ENCODE measurements at regions not wholly inside any gene's neighbourhood (a gene's known extent, or its start where the extent isn't known, plus 50 kb on each side); places are given as distances from the start of the nearest gene placed in this dataset.

DNA sequence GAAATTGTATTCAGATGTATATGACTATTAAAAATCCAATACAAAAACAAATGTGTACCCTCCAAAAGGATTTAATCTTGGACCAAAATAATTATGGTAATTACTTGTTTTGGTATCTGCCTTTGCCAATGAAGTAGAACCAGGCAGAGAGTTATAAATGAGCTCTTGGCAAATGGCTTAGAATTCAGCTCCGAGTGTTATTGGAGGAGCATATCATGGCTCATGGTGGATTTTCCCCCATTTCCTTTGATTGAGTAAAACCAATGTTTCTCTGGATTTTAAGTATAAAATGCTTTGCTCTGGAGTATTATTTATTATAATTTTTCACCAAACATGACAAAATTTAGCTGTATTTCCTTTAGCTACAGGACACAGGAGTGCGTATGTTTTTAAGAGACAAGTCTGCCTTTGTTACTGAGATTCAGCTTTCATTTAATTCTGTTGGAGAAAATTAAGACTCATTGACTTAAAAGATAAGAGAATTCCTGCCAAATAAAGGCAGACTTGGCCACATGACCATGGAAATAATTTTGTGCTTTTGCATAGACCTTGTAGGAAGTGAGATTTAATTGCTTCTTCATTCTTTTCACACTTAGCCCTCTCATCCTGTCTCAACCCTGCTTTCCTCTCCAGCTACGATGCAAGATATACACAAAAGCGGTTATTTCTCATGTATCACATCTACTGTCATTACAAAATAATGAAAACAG, 281.0 kb upstream of the SOX11 start:
- no peak for DNase-seq (ENCODE audit: low read depth, low spot score)
- Mint-ChIP-seq H3K36me3 (ENCODE audit: low read depth) (no peaks in the 10 kb centered on the region), H3K9me3 (no peaks in the 10 kb centered on the region), H3K27ac (ENCODE audit: unreplicated experiment) (peak overlapping the region; percentile 93), H3K4me1 (peaks cover 27% of the 10 kb centered on the region), H3K27me3 (ENCODE audit: low read depth) (no peaks in the 10 kb centered on the region), H3K4me3 (peak overlapping the region; percentile 42)
- TF ChIP-seq, protein P1, sequence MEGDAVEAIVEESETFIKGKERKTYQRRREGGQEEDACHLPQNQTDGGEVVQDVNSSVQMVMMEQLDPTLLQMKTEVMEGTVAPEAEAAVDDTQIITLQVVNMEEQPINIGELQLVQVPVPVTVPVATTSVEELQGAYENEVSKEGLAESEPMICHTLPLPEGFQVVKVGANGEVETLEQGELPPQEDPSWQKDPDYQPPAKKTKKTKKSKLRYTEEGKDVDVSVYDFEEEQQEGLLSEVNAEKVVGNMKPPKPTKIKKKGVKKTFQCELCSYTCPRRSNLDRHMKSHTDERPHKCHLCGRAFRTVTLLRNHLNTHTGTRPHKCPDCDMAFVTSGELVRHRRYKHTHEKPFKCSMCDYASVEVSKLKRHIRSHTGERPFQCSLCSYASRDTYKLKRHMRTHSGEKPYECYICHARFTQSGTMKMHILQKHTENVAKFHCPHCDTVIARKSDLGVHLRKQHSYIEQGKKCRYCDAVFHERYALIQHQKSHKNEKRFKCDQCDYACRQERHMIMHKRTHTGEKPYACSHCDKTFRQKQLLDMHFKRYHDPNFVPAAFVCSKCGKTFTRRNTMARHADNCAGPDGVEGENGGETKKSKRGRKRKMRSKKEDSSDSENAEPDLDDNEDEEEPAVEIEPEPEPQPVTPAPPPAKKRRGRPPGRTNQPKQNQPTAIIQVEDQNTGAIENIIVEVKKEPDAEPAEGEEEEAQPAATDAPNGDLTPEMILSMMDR (conservative IDR thresholded peaks at IDR 0.05): no peak

DNA sequence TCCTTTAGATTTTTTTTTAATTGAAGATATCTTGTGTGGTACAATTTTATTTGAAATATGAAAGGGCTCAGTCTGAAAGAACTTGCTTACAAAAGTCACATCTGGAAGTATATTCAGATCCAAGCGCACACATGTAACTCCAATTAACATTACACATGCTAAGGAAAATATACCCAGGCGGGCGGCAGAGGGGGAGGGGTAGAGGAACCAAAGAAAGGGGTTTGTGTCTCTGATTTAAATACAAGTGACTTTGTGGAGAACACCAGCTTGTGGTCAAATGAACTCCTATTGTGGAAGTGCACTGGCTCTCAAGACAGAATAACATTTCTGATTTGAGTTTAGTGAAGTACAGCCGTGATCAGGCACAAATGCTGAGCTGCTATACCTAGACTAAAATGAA, 280.2 kb upstream of the SOX11 start:
- no peaks in the 10 kb centered on the region for H3K9me3 Mint-ChIP-seq
- no peaks in the 10 kb centered on the region for H3K27me3 Mint-ChIP-seq (ENCODE audit: low read depth)
- peak overlapping the region; percentile 91 for H3K27ac Mint-ChIP-seq (ENCODE audit: unreplicated experiment)

DNA sequence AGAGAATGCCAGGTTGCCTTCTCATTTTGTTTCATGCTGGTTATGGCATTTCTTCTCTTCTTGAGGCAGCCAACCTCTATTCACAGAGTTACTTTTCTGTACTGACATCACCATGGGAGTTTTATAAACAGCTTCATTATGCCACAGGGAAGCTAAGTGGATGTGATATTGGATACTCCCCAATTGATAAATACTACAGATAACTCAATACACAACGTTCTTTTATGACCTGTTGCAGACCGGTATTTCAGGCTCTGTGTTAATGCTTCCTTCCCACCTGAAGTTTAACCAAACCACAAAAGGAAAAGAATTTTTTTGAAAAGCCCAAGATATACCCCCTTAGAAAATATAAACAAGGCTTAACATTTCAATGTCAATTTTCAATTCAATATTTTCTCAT, 258.3 kb upstream of the SOX11 start:
- Mint-ChIP-seq H3K9me3 (no peaks in the 10 kb centered on the region), H3K36me3 (ENCODE audit: low read depth) (no peaks in the 10 kb centered on the region), H3K27me3 (ENCODE audit: low read depth) (no peaks in the 10 kb centered on the region), H3K4me3 (no peak overlapping the region), H3K4me1 (no peaks in the 10 kb centered on the region), H3K27ac (ENCODE audit: unreplicated experiment) (no peak overlapping the region)
- TF ChIP-seq, protein P1 (conservative IDR thresholded peaks at IDR 0.05): no peak
- no peak for DNase-seq (ENCODE audit: low read depth, low spot score)

More for the DNA sequence above, 280.2 kb upstream of the SOX11 start:
- H3K36me3 Mint-ChIP-seq (ENCODE audit: low read depth): peaks cover 2% of the 10 kb centered on the region
- peaks cover 27% of the 10 kb centered on the region for H3K4me1 Mint-ChIP-seq
- TF ChIP-seq, protein P1 (conservative IDR thresholded peaks at IDR 0.05): no peak
- peak; percentile 29 for DNase-seq (ENCODE audit: low read depth, low spot score)
- peak overlapping the region; percentile 42 for H3K4me3 Mint-ChIP-seq

DNA sequence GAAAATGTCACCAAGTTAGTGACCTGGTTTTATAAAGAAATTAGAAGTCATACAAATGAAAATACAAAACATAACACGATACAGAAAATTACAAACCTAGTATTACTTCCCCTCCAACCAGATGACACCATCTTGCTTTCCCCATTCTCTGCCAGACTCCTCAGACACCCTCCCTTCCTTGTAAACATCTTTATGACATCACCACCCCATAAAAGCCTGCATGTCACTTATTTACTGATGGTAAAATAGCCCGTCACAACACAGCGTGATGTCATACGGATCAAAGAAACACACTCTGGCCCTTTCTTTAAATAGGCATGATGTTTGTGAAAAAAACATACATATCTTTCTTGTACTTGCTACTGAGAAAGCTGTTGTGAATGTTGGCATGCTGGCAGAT, 254.8 kb upstream of the SOX11 start:
- Mint-ChIP-seq H3K27me3 (ENCODE audit: low read depth) (no peaks in the 10 kb centered on the region), H3K36me3 (ENCODE audit: low read depth) (no peaks in the 10 kb centered on the region), H3K9me3 (peaks cover 3% of the 10 kb centered on the region), H3K4me1 (no peaks in the 10 kb centered on the region), H3K27ac (ENCODE audit: unreplicated experiment) (no peak overlapping the region), H3K4me3 (no peak overlapping the region)
- TF ChIP-seq, protein P1 (conservative IDR thresholded peaks at IDR 0.05): no peak
- DNase-seq (ENCODE audit: low read depth, low spot score): no peak

DNA sequence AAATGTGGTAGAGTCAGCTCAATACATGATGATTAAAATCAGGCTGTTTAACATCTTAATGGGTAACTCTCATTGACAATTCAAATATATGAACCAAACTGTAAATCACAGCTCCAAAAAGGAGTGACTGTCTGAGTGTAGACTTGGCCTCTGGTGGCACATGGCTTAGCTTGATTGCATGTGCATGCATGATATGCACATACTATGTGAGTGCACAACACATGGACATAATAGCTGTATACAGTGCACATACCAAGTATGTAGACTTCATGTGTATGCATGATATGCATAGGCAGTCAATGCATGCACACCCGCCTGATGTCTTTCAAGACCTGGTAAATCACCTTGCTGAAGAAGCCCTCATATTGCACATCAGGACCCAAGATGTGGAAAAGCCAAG, 252.0 kb upstream of the SOX11 start:
- Mint-ChIP-seq H3K9me3 (peaks cover 12% of the 10 kb centered on the region), H3K27ac (ENCODE audit: unreplicated experiment) (no peak overlapping the region), H3K27me3 (ENCODE audit: low read depth) (no peaks in the 10 kb centered on the region), H3K36me3 (ENCODE audit: low read depth) (no peaks in the 10 kb centered on the region), H3K4me1 (peaks cover 4% of the 10 kb centered on the region), H3K4me3 (no peak overlapping the region)
- no peak for DNase-seq (ENCODE audit: low read depth, low spot score)
- TF ChIP-seq, protein P1 (conservative IDR thresholded peaks at IDR 0.05): no peak

Measured in neural crest cell (in vitro differentiated cells).